ENCODE measurements at regions not wholly inside any gene's neighbourhood (a gene's known extent, or its start where the extent isn't known, plus 50 kb on each side); places are given as distances from the start of the nearest gene placed in this dataset.

GRCh38 chr12:77613411-77613810 lies 217.3 kb upstream of the NAV3 start:
- Histone ChIP-seq H3K4me2 (no peak overlapping the region), H3K4me3 (no peak overlapping the region), H3K27ac (no peak overlapping the region), H3K9me3 (no peaks in the 10 kb centered on the region; the same call in 2 of the 3 replicates), H3K4me1 (no peaks in the 10 kb centered on the region)
- CTCF ChIA-PET, result no interaction called here
- DNase-seq (ENCODE audit: low read depth in 1 of 2, low spot score in 1 of 2) (no peak), FAIRE-seq (no peak), ATAC-seq (no peak)
- 40% methylated on average over 4 of the region's 4 CpGs for WGBS (ENCODE audit: missing lambda C conversion rate)
- POLR2A ChIA-PET, result no interaction called here
- no peak for TF ChIP-seq EP300 (IDR thresholded peaks at IDR 0.05)
- no peak for TF ChIP-seq BHLHE40 (IDR thresholded peaks at IDR 0.05; ENCODE audit: low read depth, low read length)
- TF ChIP-seq MAZ (IDR thresholded peaks at IDR 0.05; ENCODE audit: borderline replicate concordance, low read depth, low read length), result no peak
- TF ChIP-seq POLR2AphosphoS2 (conservative IDR thresholded peaks at IDR 0.05; ENCODE audit: low read length), result no peak
- no peak for TF ChIP-seq CBX8 (IDR thresholded peaks at IDR 0.05)
- TF ChIP-seq SMC3 (IDR thresholded peaks at IDR 0.05), result no peak
- TF ChIP-seq SREBF2 (IDR thresholded peaks at IDR 0.05), result no peak
- TF ChIP-seq RARB (CRISPR knock-in tag; IDR thresholded peaks at IDR 0.05), result no peak
- no peak for TF ChIP-seq GATA3 (IDR thresholded peaks at IDR 0.05; ENCODE audit: borderline replicate concordance)
- TF ChIP-seq RNF2 (IDR thresholded peaks at IDR 0.05; ENCODE audit: borderline replicate concordance, low read depth), result no peak
- TF ChIP-seq CHD4 (IDR thresholded peaks at IDR 0.05; ENCODE audit: borderline replicate concordance), result no peak
- no peak for TF ChIP-seq EHMT2 (IDR thresholded peaks at IDR 0.05; ENCODE audit: low read depth)
- no peak for TF ChIP-seq EHF (CRISPR knock-in tag; IDR thresholded peaks at IDR 0.05)
- TF ChIP-seq JUN (IDR thresholded peaks at IDR 0.05), result no peak
- no peak for TF ChIP-seq REST (IDR thresholded peaks at IDR 0.05)
- no peak for TF ChIP-seq RAD21 (conservative IDR thresholded peaks at IDR 0.05 in 1 of 2, IDR thresholded peaks at IDR 0.05 in 1 of 2)

- Histone ChIP-seq H3K27ac (no peak overlapping the region), H3K4me1 (no peaks in the 10 kb centered on the region), H3K9me3 (no peaks in the 10 kb centered on the region), H3K4me2 (no peak overlapping the region), H3K4me3 (no peak overlapping the region)
- FAIRE-seq, result no peak
- TF ChIP-seq EHF (CRISPR knock-in tag; IDR thresholded peaks at IDR 0.05), result no peak
- no peak for TF ChIP-seq NFE2L2 (conservative IDR thresholded peaks at IDR 0.05; ENCODE audit: low read length)
- TF ChIP-seq JUN (IDR thresholded peaks at IDR 0.05), result no peak
- TF ChIP-seq RAD21 (conservative IDR thresholded peaks at IDR 0.05 in 1 of 2, IDR thresholded peaks at IDR 0.05 in 1 of 2), result no peak
- TF ChIP-seq KDM5A (IDR thresholded peaks at IDR 0.05), result no peak
- TF ChIP-seq PHF8 (IDR thresholded peaks at IDR 0.05; ENCODE audit: borderline replicate concordance, low read depth), result no peak
- no peak for TF ChIP-seq TP53 (CRISPR knock-in tag; IDR thresholded peaks at IDR 0.05)
- TF ChIP-seq MAX (IDR thresholded peaks at IDR 0.05), result no peak
- TF ChIP-seq CHD4 (IDR thresholded peaks at IDR 0.05; ENCODE audit: borderline replicate concordance), result no peak
- no peak for TF ChIP-seq KDM1A (IDR thresholded peaks at IDR 0.05; ENCODE audit: low read depth)
- TF ChIP-seq ZC3H11A (IDR thresholded peaks at IDR 0.05), result no peak
- no peak for TF ChIP-seq RARB (CRISPR knock-in tag; IDR thresholded peaks at IDR 0.05)
- no peak for TF ChIP-seq GATA3 (IDR thresholded peaks at IDR 0.05; ENCODE audit: borderline replicate concordance)
- no peak for TF ChIP-seq ZSCAN20 (CRISPR knock-in tag; IDR thresholded peaks at IDR 0.05)
- CTCF ChIA-PET, result interaction anchor here (0.6 kb wide), 1 partner anchor 152 kb away, joined by 5 read pairs; no protein-coding TSS in a partner anchor
- 22% methylated on average over 2 of the region's 2 CpGs for WGBS (ENCODE audit: missing lambda C conversion rate)
- POLR2A ChIA-PET, result no interaction called here
- no peak for ATAC-seq
- DNase-seq (ENCODE audit: low read depth in 1 of 2, low spot score in 1 of 2), result no peak
Observed at GRCh38 chr12:77610446-77610845, 220.2 kb upstream of the NAV3 start.

Measured in A549 (cell line).